ENCODE measurements at regions not wholly inside any gene's neighbourhood (a gene's known extent, or its start where the extent isn't known, plus 50 kb on each side); places are given as distances from the start of the nearest gene placed in this dataset.

DNA sequence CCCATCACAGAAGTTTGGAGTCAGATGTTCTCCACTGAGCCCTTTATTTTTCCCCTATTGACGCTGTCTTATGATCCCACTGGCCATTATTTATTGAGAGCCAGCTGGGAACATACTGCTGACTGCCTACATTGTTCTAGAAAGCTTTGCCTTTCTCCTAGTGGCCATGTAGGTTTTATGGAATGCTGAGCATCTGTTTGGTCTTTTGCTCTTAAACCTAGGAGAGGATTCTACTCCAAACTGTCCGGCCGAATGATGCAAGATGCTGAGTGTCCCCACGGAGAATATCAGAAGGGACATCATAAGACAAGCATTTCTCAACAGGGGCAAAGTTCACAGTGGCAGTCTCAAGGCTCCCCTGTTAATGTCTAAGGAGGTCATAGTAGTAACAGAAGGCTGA lies 171.4 kb downstream of the ARRDC4 start:
- H3K27me3 ChIP-seq = no peaks in the 10 kb centered on the region; the same call in 1 of the 2 replicates
- TF ChIP-seq, protein P1, sequence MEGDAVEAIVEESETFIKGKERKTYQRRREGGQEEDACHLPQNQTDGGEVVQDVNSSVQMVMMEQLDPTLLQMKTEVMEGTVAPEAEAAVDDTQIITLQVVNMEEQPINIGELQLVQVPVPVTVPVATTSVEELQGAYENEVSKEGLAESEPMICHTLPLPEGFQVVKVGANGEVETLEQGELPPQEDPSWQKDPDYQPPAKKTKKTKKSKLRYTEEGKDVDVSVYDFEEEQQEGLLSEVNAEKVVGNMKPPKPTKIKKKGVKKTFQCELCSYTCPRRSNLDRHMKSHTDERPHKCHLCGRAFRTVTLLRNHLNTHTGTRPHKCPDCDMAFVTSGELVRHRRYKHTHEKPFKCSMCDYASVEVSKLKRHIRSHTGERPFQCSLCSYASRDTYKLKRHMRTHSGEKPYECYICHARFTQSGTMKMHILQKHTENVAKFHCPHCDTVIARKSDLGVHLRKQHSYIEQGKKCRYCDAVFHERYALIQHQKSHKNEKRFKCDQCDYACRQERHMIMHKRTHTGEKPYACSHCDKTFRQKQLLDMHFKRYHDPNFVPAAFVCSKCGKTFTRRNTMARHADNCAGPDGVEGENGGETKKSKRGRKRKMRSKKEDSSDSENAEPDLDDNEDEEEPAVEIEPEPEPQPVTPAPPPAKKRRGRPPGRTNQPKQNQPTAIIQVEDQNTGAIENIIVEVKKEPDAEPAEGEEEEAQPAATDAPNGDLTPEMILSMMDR (IDR thresholded peaks at IDR 0.05; ENCODE audit: low read depth, low read length) = no peak
- no peaks in the 10 kb centered on the region for H3K36me3 ChIP-seq
- H3K9me3 ChIP-seq = no peaks in the 10 kb centered on the region
- DNase-seq = no peak
- H3K4me1 ChIP-seq = no peaks in the 10 kb centered on the region
- H3K4me3 ChIP-seq (ENCODE audit: low read depth, low read length) = no peak overlapping the region

DNA sequence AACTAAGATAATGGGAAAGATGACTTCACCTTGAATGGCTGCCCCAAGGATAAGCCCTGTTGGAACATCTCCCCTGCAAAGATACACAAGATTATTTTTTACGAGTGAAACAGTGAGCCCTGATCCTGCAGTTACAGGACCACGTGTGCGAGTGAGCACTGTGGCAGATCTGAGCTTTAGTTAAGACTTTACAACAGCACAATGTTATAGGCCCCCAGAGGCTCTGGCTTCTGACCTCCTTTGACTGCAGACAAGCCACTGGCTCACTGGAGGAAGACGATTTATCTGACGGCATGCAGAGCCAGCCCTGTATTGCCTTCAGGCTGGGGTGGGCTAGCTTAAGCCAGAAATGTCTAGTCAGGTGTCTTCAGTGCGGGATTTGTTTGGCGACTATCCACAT lies 174.4 kb downstream of the ARRDC4 start:
- no peak for DNase-seq
- Histone ChIP-seq H3K9me3 (no peaks in the 10 kb centered on the region), H3K27me3 (no peaks in the 10 kb centered on the region; the same call in none of the 2 replicates), H3K4me3 (ENCODE audit: low read depth, low read length) (no peak overlapping the region), H3K4me1 (no peaks in the 10 kb centered on the region), H3K36me3 (no peaks in the 10 kb centered on the region)
- TF ChIP-seq, protein P1 (IDR thresholded peaks at IDR 0.05; ENCODE audit: low read depth, low read length) = no peak

DNA sequence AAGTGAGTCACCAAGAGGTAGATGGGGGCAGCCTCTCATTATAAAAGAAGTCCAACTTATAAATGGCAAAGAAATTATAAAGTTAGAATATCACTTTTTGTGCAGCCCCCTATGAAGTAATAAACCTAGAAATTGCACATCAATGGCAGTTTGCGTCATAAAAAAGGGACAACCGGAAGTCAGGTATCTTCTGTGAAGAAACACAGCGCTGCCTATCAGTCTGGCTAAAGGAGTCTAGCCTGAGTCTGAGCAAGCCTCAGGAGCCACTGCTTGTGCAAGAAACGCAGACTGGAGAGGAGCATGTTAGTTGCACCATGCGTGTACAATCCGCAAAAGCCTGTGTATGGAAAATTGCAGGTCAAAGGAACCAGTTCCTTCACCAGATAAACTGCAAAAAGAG lies 178.4 kb downstream of the ARRDC4 start:
- Histone ChIP-seq H3K36me3 (no peaks in the 10 kb centered on the region), H3K9me3 (no peaks in the 10 kb centered on the region), H3K4me3 (ENCODE audit: low read depth, low read length) (no peak overlapping the region), H3K27me3 (no peaks in the 10 kb centered on the region; the same call in 1 of the 2 replicates), H3K4me1 (no peaks in the 10 kb centered on the region)
- TF ChIP-seq, protein P1 (IDR thresholded peaks at IDR 0.05; ENCODE audit: low read depth, low read length) = no peak
- DNase-seq = no peak

DNA sequence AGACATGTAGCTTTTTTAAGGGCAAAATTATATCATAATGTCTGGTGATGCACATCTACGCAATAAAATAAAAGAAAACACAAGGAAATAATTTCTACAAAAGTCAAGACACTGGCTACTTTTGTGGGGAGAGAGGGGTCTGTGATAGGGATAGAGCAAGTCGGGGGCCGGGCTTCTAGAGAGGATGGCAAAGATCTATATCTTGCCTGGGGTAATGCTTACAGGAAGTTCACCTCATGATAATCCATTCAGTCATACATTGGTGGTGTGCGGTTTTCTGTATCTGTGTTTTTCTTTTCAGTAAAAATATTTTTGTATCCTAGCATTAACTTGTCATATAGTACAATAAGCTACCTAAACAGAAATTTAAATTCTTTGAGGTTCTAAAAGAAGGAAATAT lies 178.8 kb downstream of the ARRDC4 start:
- no peak overlapping the region for H3K4me3 ChIP-seq (ENCODE audit: low read depth, low read length)
- H3K36me3 ChIP-seq = no peaks in the 10 kb centered on the region
- H3K9me3 ChIP-seq = no peaks in the 10 kb centered on the region
- H3K27me3 ChIP-seq = no peaks in the 10 kb centered on the region; the same call in 1 of the 2 replicates
- TF ChIP-seq, protein P1 (IDR thresholded peaks at IDR 0.05; ENCODE audit: low read depth, low read length) = no peak
- no peaks in the 10 kb centered on the region for H3K4me1 ChIP-seq
- DNase-seq = no peak

DNA sequence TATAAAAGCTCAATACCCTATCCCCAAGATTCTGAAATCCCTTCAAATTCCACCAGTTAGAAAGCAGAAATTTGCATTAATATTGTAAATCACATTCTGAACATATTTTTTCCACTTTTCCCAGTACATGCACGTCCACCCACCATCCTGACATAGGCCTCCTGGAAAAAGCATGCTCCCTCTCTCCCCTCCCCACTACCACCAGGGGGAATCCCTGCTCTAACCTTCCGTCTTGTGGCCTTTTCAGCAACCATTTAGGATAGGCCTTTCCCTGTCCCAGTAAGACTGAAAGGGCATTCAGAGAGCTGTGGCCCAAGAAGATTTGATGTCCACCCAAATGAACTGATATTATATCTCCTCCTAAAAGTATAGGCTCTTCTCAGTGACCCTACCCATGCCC lies 182.1 kb downstream of the ARRDC4 start:
- H3K9me3 ChIP-seq = no peaks in the 10 kb centered on the region
- H3K4me3 ChIP-seq (ENCODE audit: low read depth, low read length) = no peak overlapping the region
- no peaks in the 10 kb centered on the region for H3K4me1 ChIP-seq
- no peak for DNase-seq
- H3K36me3 ChIP-seq = no peaks in the 10 kb centered on the region
- TF ChIP-seq, protein P1 (IDR thresholded peaks at IDR 0.05; ENCODE audit: low read depth, low read length) = 0 out of 2 replicates have a peak, but pooled peaks have one; percentile 17
- H3K27me3 ChIP-seq = no peaks in the 10 kb centered on the region; the same call in none of the 2 replicates

DNA sequence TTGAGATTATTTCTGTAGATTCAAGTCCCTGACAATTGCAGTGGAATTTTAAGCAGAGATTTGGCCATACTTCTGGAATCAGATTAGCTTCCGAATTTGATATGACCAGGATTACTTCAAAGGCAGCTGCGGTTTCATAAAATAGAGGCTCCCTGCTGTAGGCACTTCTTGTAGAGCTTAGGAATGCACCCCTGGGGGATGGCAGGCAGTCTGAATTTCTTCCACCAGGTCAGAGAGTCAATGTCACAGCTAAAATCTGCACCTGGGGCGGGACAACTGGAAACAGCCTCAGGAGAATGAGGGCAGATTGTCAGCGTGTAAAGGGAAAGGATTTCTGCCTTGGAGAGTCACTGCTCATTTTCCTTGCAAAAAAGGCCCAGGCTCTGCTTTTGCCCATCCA lies 182.6 kb downstream of the ARRDC4 start:
- TF ChIP-seq, protein P1 (IDR thresholded peaks at IDR 0.05; ENCODE audit: low read depth, low read length) = no peak
- H3K4me1 ChIP-seq = no peaks in the 10 kb centered on the region
- DNase-seq = no peak

More for the DNA sequence above, 182.6 kb downstream of the ARRDC4 start:
- no peaks in the 10 kb centered on the region; the same call in none of the 2 replicates for H3K27me3 ChIP-seq
- H3K9me3 ChIP-seq = no peaks in the 10 kb centered on the region
- H3K36me3 ChIP-seq = no peaks in the 10 kb centered on the region
- H3K4me3 ChIP-seq (ENCODE audit: low read depth, low read length) = no peak overlapping the region

All from BE2C (cell line).